Urothelium cell line (cell line): ENCODE measurements at regions not wholly inside any gene's neighbourhood (a gene's known extent, or its start where the extent isn't known, plus 50 kb on each side); places are given as distances from the start of the nearest gene placed in this dataset.

Experiments
- DNase-seq: peaks from one replicate; pipeline ENCODE4 v3.0.0; 2011; ENCODE audit warnings: low spot score, mixed read lengths
- FAIRE-seq: peaks from 2 replicates; lab custom pipeline; 2011; peaks lifted over from hg19 to GRCh38; lab: Jason Lieb, UNC

DNA sequence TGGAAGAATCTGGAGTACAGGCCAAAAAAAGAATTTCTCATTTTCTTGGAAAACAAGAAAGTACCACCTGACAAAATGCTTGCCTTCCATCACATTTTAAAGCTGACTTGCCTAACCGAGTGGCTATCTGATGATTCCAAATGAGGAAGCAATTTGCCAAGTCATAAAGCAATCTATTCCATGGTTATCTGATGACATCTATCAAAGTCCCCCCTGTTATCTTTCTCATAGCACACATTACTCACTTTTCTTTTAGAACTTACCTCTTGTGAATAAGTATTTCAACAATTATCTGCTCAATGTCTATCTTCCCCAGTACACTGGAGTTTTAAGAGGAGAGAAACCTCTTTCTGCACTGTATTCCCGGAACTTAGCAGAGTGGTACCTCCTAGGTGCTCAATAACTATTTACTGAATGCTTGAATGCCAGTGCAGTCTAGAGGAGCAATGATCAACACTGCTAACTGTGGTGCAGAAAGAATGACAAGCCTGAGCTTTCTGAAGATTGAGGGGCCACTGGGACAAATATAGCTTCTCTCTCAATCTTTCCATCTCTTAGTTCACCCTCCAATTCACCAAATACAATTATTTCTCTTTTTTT is 186.3 kb upstream of the ATP11B start:
- FAIRE-seq = no peak
- DNase-seq = no peak

DNA sequence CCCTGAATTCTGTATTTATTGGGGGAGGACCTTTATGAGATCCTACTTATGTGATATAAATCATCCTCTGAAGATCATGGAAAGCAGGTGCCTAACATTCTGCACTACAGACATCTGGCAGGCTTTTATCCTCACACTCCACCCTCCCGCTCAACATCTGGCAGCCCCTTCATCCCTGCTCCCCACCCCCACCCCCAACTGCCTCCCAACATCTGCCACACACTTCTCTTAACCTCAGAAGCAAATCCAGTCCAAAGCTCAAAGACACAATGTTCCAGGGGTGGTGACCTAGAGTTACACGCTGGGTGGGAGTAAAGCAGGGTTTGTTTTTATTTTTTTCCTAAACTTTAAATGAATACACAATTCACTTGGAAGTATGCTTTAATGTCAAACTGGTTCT is 184.5 kb upstream of the ATP11B start:
- no peak for DNase-seq

DNA sequence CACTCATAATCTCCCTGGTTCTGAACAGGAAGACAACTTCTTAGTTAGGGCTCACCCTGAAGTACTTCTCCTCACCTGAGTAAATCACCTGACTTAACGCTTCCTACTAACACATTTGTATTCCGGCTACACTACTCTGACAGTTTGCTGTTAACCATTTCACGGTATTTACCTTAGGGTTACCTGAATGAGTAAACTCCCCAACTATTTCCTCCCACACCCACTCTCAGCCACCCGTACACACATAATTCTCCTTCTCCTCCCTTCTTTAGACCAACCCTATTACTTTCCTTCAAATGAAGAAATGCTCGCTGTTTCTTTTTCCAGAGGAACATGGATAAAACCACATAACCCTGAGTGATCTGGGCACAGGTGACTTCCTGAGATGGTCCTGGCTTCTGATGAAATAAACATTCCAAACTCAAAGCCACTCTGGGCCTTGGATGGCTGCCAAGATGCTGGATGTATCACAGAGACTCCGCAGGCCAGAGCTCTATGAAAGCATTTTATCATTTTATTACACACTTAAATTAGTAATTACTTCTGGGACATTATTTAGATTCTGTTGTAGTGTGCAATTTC is 183.6 kb upstream of the ATP11B start:
- peak; percentile 68 for DNase-seq
- FAIRE-seq = no peak

More for the DNA sequence above, 184.5 kb upstream of the ATP11B start:
- no peak for FAIRE-seq

DNA sequence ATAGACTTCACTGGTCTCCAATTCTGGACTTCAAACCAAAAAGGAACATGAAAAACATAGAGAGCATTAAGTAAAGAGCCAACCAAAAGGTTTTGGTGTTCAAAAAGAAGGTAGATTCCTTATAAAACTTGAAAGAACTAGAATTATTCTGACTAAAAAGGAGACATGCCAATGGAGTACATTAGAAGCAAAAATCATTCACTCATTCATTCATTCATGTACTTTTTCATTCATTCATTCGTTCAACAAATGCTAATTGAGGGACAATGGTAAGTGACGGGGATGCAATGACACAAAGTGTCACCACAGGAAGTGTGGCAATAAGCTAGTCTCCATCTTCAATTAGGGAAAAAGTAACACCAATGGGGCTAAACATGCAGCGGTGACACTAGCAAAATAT is 181.0 kb upstream of the ATP11B start:
- no peak for DNase-seq
- no peak for FAIRE-seq

DNA sequence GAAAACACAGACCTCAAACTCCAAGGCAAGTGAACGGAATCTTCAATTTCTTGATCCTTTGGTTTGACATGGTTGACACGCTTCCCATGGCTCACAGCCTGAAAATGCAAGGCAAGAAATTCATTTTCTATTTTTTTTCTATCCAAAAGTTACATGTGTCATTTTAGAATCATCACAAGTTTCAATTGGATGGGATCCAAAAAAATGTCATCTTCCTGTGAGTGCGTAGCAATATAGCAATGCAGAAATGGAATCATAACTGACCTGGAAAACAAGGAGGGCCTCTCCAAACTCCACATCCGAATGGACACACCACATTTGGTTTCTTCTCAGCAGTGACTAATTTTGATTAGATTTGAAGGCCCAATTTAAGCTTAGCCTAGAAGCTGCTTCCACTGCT is 175.8 kb upstream of the ATP11B start:
- DNase-seq (no peak), FAIRE-seq (no peak)

DNA sequence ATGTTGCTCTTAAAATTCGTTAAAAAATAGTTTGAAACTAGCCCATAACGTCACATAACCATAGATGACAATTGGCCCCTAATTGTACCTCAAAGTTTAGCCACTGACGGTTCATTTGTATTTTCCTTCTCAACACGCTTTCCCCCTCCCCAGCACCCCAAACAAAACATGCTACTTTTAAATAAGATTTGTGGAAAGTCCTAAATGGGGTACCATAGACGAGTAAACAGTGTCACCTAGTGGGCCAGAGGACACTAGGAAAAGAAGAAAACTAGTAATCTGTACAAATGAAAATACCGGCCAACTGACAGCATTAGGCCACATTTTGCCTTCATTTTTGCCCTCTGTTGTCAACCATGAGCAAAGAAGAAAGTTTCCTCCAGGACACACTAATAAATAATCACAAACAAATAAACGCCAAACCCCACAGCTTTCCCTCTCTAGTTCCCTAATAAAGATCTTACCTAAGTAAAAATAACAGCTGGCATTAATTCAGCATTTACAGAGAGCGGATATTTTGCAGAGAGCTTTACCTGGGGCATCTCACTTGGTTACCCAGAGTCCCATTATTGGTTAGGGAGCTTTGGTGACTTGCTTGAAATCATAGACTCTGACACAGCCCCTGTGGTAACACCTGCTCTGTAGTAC is 175.1 kb upstream of the ATP11B start:
- FAIRE-seq (no peak), DNase-seq (peak; percentile 14)

DNA sequence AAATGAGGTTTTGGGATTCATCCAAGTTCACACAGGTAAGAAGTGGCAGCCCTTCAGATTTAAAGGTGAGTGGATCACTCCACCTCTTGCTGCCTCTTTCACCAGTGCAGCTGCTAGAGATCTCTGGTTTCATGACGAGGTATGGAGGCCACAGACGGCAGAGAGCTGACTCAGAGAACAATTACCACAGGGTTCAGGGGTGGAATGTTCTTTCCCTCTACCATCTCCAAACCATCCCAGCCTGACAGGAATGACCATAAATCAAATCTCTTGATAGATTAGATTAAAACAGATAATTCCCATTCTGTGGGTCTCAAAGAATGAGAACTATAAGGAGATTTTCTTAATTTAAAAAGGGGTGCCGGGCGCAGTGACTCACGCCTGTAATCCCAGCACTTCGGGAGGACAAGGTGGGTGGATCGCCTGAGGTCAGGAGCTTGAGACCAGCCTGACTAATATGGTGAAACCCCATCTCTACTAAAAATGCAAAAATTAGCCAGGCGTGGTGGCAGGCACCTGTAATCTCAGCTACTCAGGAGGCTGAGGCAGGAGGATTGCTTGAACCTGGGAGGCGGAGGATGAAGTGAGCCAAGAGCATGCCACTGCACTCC is 174.2 kb upstream of the ATP11B start:
- no peak for FAIRE-seq
- peak; percentile 75 for DNase-seq

DNA sequence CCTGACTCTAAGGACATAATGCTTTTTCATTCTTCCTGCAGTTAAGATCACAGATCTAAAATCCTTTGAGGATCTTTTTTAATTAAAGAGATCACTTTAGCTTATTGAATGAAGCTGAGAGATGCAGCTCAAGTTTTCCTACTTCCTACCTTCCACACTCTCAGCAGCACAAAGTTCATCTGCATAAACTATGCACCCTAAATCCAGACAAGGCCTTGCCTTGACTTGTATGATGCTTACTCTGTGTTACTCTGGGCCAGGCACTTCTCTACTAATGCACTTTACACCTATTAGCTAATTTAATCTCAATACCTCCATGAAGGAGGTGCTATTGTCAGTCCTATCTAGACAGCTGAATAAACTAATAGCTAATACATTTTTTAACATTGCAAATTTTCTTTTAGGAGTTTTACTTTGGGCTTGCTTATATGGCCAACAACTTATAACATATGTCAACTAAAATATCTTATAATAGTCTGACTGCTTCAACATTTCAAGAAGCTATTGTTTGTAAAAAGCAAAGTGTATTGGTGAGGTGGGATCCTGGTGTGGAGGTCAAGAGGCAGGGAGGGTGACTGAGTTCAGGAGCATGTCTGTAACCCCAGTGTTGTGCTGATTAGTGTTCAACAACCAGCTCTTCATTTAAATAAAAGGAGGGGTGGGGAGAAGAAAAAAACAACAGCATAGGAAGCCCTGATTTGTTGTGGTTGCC is 172.4 kb upstream of the ATP11B start:
- no peak for FAIRE-seq

DNA sequence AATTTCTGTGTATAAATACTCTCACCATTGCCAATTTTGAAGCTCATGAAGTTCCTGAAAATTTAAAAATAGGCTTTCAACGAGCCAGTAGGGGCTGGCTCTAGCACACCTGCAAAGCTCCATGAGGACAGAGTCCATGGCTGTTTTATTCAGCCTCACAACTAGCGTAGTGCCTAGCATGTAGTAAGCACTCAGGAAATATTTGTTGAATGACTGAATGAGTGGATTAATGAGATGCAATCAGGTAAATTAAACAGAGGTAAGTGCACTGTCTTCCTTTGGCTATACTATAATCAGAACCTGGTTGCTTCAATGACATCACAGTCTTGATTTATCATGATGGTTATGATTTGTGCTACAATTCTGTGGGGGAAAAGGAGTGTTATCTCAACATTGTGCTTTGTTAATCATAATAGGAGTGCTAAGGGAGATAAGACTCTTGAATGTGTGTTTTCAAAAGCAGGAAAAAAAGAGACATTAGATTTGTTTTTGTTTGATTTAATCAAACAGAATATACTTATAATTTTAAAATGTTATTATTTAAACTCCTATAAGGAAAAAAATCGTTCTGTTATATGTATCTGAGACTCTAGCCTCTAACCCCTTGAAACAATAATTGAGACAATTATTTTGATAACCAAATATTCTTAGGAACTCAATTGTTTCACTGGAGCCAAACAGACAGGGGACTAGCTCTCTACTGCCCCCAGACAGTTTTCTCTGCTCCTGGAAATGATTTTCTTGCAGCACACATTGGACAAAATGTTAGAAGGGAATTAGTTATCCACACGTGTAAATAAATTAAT is 171.7 kb upstream of the ATP11B start:
- FAIRE-seq = no peak
- no peak for DNase-seq

More for the DNA sequence above, 172.4 kb upstream of the ATP11B start:
- no peak for DNase-seq

DNA sequence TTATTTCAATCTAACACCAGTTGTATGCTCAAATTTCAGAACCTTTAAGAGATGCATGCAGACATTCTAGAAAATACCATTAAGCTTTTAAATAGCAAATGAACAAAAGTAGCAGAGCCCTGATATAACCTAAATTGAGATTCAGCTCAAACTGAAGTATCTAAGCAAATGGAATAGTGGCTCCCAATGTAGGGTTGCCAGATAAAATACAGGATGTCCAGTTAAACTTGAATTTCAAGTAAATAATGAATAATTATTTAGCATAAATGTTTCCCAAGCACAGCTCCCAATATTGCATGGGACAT is 171.1 kb upstream of the ATP11B start:
- DNase-seq (no peak), FAIRE-seq (no peak)

DNA sequence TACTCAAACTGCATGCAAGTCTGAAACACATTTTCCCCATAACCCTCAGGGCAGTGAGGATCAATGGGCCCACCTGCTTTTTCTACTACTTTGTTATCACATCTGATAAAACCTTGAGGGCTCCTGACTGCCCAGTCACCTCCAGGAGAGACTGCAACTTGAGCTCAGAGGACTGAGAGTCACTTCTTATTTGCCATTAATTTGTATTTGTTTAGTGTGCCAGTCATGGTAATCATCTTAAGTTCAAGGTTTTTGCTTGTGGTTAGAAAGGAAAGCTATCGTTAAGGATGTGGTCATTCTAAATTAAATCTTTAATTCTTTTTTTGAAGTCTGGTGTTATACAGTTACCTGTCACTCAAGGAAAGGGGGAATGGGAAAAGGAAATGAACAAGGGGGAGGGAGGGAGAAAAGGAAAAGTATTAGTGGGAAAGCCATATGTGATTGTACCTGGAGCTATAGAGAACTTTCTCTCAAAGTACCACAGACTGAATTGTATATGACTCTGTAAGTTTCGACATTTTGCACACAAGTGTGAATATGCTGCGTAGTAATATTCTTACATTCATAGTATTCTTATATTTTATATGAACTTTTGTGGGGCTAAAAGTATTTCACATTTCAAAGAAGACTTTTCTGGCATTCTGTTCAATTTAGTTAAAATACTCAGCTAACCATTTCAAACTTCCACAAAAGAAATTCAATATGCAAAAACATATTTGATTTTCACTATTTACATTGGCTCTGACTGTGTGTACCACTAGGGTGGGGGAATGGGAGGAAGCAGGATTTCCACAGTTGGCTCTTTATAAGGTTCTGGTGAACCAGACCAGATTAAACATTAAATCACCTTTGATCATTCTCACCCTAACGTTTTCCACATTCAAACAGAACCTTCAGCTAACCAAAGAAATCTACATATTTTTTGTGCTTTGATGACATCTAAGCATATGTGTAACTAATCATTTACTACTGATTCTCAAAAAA is 166.5 kb upstream of the ATP11B start:
- DNase-seq (no peak), FAIRE-seq (no peak)

DNA sequence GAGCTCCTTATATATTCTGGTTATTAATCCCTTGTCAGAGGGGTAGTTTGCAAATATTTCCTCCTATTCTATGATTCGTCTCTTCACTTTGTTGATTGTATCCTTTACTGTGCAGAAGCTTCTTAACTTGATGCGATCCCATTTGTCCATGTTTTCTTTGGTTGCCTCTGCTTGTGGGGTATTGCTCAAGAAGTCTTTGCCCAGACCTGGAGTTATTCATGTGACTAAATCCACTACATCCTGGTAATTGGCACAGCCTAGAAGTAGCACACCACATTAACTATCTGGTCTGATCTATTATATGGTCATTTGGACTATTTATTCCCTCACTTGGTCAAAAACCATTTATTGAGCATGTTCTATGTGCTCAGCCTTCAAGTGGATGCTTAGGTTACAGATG is 164.8 kb upstream of the ATP11B start:
- DNase-seq (no peak), FAIRE-seq (no peak)

DNA sequence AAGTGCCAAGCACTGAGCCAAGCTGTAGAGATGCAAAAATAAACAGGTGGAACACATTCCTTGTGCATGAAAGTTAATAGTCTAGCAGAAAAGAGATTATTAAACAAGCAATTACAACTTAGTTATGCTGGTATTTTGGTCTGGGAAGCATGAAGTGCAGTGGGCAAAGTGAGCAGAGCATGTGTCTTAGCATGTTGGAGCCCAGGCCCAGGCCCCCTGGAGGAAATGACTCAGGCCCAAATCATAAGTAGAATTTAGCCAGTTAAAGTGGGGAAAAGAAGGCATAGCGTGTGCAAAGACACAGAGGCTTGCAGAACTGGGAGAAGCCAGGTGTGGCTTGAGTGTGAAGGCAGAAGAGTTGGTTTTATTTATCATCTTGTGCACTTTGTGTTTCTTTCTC is 163.8 kb upstream of the ATP11B start:
- DNase-seq (no peak), FAIRE-seq (no peak)

DNA sequence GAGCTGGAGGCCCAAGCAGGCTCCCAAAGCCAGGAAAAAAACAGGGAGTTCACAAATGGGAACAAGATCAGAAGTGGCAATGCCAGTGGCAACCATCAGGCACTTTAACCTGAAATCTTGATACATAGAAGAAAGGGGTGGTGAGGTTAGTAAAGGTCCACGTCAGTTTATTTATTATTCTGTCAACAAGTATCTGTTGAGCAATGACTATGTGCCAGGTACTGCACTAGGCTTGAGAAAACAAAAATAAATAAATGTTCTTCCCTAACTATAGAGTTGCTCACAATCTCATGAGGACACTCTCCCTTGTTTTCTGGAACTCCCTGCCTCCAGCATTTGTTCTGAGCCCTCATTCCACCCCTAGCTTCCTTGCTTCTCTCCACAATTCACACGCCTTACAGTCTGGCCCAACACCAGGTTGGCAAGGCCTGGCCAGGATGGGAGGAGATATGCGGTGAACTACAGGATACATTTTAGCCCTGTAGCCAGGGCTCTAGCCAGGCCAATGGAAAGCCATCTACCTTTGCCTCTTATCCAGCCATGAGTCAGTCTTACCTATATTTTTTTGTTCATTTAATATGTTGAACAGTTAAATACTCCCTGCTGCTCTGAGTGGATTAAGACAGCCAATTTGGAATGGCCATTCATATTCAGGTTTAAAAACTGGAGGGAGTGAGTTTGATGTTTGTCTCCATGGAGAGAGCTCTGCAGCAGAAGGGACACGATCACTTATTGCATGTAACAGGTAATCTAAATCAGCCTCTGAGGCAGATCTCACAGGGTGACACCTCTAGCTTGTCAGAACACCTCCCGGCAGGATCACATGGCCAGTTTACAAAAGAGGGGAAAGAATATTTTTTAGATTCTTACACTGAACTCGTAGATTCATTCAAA is 161.9 kb upstream of the ATP11B start:
- no peak for FAIRE-seq
- DNase-seq = no peak

DNA sequence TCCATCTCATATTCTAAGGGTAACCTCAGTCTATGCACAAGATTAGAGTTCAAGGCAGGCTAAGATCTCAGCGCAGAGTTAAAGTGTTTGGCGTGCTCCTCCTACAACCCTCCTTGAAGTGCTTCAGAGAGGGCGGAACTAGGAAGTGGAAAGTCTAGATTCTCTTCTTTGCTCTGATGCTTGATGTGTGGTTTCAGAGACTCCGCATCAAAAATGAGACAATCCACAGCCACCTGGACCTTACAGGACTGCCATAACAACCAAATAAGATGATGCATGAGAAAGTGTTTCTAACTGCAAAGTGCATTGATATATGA is 161.3 kb upstream of the ATP11B start:
- DNase-seq = no peak
- no peak for FAIRE-seq

DNA sequence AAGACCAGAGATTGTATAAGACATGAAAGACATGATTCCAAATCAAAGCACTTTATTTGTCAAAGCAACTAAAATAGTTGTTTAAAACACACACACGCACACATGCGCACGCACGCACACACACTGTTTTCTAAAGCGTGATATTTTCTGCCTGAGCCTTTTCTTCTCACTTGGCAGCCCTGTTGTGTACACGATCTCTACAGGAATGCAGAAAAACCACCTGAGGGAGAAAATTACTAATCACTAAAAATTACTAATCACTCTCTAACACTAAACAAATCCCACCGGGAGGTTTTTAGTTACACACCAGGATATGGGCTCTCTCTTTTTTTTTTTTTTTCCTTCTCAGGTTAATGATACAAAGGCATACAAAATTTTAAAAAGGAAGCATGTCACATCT is 160.1 kb upstream of the ATP11B start:
- FAIRE-seq (no peak), DNase-seq (no peak)

DNA sequence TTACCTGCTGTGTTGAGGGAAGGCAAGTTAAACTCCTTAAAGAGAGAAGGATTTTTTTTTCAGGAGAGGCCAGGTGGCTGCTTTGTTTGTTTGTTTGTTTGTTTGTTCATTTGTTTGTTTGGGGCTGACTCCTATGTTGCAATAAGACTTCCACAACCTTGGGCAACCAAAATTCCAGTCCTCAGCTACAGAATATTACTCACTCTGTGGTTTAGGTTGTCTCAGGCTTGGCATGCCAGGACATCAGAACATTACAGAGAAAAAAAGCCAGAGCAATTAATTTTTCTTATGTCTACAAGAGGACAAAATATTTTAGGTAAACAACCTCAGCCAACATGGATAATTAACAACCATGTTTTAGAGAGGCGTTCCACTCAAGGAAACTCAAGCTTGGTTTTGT is 156.7 kb upstream of the ATP11B start:
- FAIRE-seq (no peak), DNase-seq (peak; percentile 33)

DNA sequence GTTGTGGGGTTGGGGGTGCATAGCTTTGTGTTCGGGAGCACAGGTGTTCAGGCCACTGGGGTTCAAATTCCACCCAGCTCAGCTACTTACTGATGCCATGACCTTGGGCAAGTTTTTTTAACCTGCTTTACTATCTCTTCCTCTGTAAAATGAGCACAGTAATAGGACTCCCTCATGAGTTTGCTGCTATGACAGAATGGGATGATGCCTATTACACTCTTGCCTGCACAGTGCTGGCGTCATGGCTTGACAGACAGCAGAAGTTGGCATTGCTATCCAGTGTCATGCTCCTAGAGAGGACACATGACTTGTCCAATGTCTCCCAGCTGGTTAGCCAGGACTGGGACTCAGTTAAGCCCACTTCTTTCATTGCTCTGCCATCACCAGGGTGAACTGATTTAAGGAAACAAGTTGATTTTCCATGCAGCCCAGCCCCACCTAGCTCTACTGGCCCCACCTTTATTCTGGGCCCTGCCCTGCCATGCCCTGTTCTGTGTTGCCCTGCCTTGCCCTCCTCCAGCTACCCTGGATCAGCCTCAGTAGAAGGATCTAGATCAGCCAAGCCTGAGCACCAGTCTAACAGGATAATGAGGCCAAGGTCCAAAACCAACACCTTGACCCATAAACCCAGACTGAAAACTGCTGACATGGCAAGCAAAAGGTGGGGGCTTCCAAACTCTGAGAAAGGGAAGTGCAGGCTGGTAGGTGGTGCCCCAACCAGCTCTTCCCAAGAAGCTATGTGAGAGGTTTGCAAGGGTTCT is 155.8 kb upstream of the ATP11B start:
- FAIRE-seq (peak; percentile 52), DNase-seq (no peak)
